ENCODE measurements at regions not wholly inside any gene's neighbourhood (a gene's known extent, or its start where the extent isn't known, plus 50 kb on each side); places are given as distances from the start of the nearest gene placed in this dataset.
A peak's percentile ranks its signal among the peaks of the same experiment; 100 is the strongest.

DNA sequence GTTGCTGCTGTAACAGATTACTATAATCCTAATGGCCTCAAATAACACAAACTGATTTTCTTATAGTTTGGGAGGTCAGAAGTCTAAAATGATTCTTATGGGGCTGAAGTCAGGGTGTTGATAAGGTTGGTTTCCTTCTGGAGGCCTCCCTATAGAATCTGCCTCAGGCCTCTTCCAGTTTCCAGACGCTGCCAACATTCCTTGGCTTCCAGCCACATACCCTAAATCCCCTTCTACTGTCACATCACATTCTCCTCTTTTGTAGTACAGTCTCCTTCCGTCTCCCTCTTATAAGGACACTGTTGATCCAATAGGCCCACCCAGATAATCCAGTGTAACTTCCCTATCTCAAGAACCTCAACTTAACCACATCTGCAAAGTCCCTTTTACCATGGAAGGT, 145.3 kb upstream of the NCAM2 start:
- ATAC-seq, result no peak
- intact Hi-C loops (cut with DNase I), result no loop called here

GRCh38 chr21:20856926-20857325, 141.3 kb upstream of the NCAM2 start:
- peak; percentile 26 for ATAC-seq
- Histone ChIP-seq H3K4me1 (no peaks in the 10 kb centered on the region), H3K36me3 (no peaks in the 10 kb centered on the region), H3K9me3 (peaks cover 0 to 3% of the 10 kb centered on the region in 2 donors), H3K27me3 (no peaks in the 10 kb centered on the region), H3K27ac (no peak overlapping the region), H3K4me3 (no peak overlapping the region)
- intact Hi-C loops (cut with DNase I), result no loop called here
- TF ChIP-seq CTCF (IDR thresholded peaks at IDR 0.05), result no peak
- DNase-seq, result no peak

More for the DNA sequence above, 145.3 kb upstream of the NCAM2 start:
- Histone ChIP-seq H3K9me3 (no peaks in the 10 kb centered on the region), H3K4me1 (no peaks in the 10 kb centered on the region), H3K27me3 (no peaks in the 10 kb centered on the region), H3K4me3 (no peak overlapping the region), H3K27ac (no peak overlapping the region), H3K36me3 (no peaks in the 10 kb centered on the region)
- DNase-seq, result no peak
- no peak for TF ChIP-seq CTCF (IDR thresholded peaks at IDR 0.05)

DNA sequence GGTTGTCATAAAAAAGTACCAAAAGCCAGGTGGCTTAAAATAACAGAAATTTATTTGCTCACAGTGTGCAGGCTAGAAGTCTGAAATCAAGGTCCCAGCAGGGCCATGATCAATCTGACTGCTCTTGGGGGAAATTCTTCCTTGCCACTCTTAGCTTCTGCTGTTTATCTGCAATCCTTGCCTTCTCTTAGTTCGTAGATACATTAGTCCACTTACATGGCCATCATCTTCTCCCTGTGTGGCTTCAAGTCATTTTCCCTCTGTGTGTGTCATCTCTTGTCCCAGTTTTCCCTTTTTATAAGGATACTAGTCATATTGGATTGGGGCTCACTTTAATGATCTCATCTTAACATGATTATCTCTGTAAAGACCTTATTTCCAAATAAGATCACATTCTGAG, 124.0 kb upstream of the NCAM2 start:
- H3K4me1 ChIP-seq, result no peaks in the 10 kb centered on the region
- H3K27me3 ChIP-seq, result no peaks in the 10 kb centered on the region
- intact Hi-C loops (cut with DNase I), result no loop called here
- no peak overlapping the region for H3K27ac ChIP-seq
- TF ChIP-seq CTCF (IDR thresholded peaks at IDR 0.05), result no peak
- DNase-seq (no peak), ATAC-seq (no peak)
- no peaks in the 10 kb centered on the region for H3K36me3 ChIP-seq
- H3K4me3 ChIP-seq, result no peak overlapping the region
- no peaks in the 10 kb centered on the region for H3K9me3 ChIP-seq

- intact Hi-C loops (cut with DNase I), result no loop called here
- no peaks in the 10 kb centered on the region for H3K36me3 ChIP-seq
Observed at GRCh38 chr21:20875742-20876141, 122.5 kb upstream of the NCAM2 start.

DNA sequence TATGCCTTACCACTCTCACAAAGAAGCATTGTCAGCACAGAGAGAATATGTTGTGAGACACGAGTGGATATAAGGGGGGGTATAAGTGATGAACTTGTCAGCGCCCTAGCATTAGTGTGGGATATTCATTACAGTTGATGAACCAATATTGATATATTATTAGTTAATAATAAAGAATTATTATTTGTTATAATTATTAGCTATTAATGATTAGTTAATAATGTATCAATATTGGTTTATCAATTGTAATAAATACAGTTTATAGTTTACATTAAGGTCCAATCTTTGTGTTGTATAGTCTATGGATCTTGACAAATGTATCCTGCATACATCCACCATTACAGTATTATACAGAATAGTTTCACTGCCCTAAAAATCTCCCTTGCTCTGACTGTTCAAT, 120.2 kb upstream of the NCAM2 start:
- no peaks in the 10 kb centered on the region for H3K27me3 ChIP-seq
- H3K9me3 ChIP-seq, result no peaks in the 10 kb centered on the region
- H3K27ac ChIP-seq, result no peak overlapping the region
- intact Hi-C loops (cut with DNase I), result no loop called here
- no peak for ATAC-seq
- H3K4me1 ChIP-seq, result no peaks in the 10 kb centered on the region
- no peak for DNase-seq
- H3K4me3 ChIP-seq, result no peak overlapping the region
- TF ChIP-seq CTCF (IDR thresholded peaks at IDR 0.05), result no peak
- H3K36me3 ChIP-seq, result no peaks in the 10 kb centered on the region

More at GRCh38 chr21:20875742-20876141, 122.5 kb upstream of the NCAM2 start:
- Histone ChIP-seq H3K27me3 (no peaks in the 10 kb centered on the region), H3K9me3 (no peaks in the 10 kb centered on the region), H3K4me1 (no peaks in the 10 kb centered on the region), H3K4me3 (no peak overlapping the region), H3K27ac (no peak overlapping the region)
- ATAC-seq, result no peak
- TF ChIP-seq CTCF (IDR thresholded peaks at IDR 0.05), result peak in 1 of 2 donors; percentile 6
- no peak for DNase-seq

Measured in left lung (tissue), 4 donors.